ENCODE measurements at regions not wholly inside any gene's neighbourhood (a gene's known extent, or its start where the extent isn't known, plus 50 kb on each side); places are given as distances from the start of the nearest gene placed in this dataset.

- no peak for TF ChIP-seq CTCF (IDR thresholded peaks at IDR 0.05; ENCODE audit: poor library complexity, severe bottlenecking)
- no peak for TF ChIP-seq MXI1 (conservative IDR thresholded peaks at IDR 0.05; ENCODE audit: poor library complexity, severe bottlenecking)
- TF ChIP-seq EP300 (conservative IDR thresholded peaks at IDR 0.05; ENCODE audit: poor library complexity, severe bottlenecking), result no peak
- TF ChIP-seq RAD21 (conservative IDR thresholded peaks at IDR 0.05), result no peak
Measured at GRCh38 chr1:192941722-192942411, 117.3 kb downstream of the UCHL5 start.
